ENCODE measurements at regions not wholly inside any gene's neighbourhood (a gene's known extent, or its start where the extent isn't known, plus 50 kb on each side); places are given as distances from the start of the nearest gene placed in this dataset.

- no peak for DNase-seq
Measured at GRCh38 chr13:74706801-74707200, 572.6 kb upstream of the KLF12 start.

- no peak for DNase-seq
Measured at GRCh38 chr13:74705438-74705837, 571.2 kb upstream of the KLF12 start.

- no peak for DNase-seq
Measured at GRCh38 chr13:74703855-74704387, 569.7 kb upstream of the KLF12 start.

GRCh38 chr13:74696148-74696922, 562.1 kb upstream of the KLF12 start:
- DNase-seq = no peak

- DNase-seq = no peak
Measured at GRCh38 chr13:74695021-74695800, 561.0 kb upstream of the KLF12 start.

- no peak for DNase-seq
Measured at GRCh38 chr13:74687442-74688182, 553.4 kb upstream of the KLF12 start.

- DNase-seq = no peak
Measured at GRCh38 chr13:74683411-74683810, 549.2 kb upstream of the KLF12 start.

- no peak for DNase-seq
Measured at GRCh38 chr13:74682746-74683145, 548.5 kb upstream of the KLF12 start.

GRCh38 chr13:74681891-74682290, 547.7 kb upstream of the KLF12 start:
- no peak for DNase-seq

GRCh38 chr13:74678308-74678965, 544.2 kb upstream of the KLF12 start:
- DNase-seq = no peak

- no peak for DNase-seq
Measured at GRCh38 chr13:74675972-74676371, 541.8 kb upstream of the KLF12 start.

GRCh38 chr13:74675182-74675581, 541.0 kb upstream of the KLF12 start:
- DNase-seq = no peak

- DNase-seq = no peak
Measured at GRCh38 chr13:74674720-74675119, 540.5 kb upstream of the KLF12 start.

GRCh38 chr13:74669149-74669548, 534.9 kb upstream of the KLF12 start:
- no peak for DNase-seq

- DNase-seq = no peak
Measured at GRCh38 chr13:74667656-74668203, 533.5 kb upstream of the KLF12 start.

- no peak for DNase-seq
Measured at GRCh38 chr13:74662905-74663304, 528.7 kb upstream of the KLF12 start.

- no peak for DNase-seq
Measured at GRCh38 chr13:74661851-74662250, 527.6 kb upstream of the KLF12 start.

- DNase-seq = no peak
Measured at GRCh38 chr13:74657765-74658164, 523.6 kb upstream of the KLF12 start.

GRCh38 chr13:74651121-74651520, 516.9 kb upstream of the KLF12 start:
- no peak for DNase-seq

GRCh38 chr13:74647991-74648390, 513.8 kb upstream of the KLF12 start:
- no peak for DNase-seq

GRCh38 chr13:74647211-74647610, 513.0 kb upstream of the KLF12 start:
- no peak for DNase-seq

GRCh38 chr13:74646091-74646490, 511.9 kb upstream of the KLF12 start:
- DNase-seq = no peak

- no peak for DNase-seq
Measured at GRCh38 chr13:74645586-74645985, 511.4 kb upstream of the KLF12 start.
